ENCODE measurements at regions not wholly inside any gene's neighbourhood (a gene's known extent, or its start where the extent isn't known, plus 50 kb on each side); places are given as distances from the start of the nearest gene placed in this dataset.

- no peak for DNase-seq
Measured at GRCh38 chr12:67370979-67371378, 101.8 kb downstream of the CAND1 start.

- DNase-seq, result no peak
Measured at GRCh38 chr12:67377021-67377420, 107.9 kb downstream of the CAND1 start.

GRCh38 chr12:67377541-67377940 lies 108.4 kb downstream of the CAND1 start:
- no peak for DNase-seq

GRCh38 chr12:67382241-67382871 lies 113.2 kb downstream of the CAND1 start:
- DNase-seq, result no peak

GRCh38 chr12:67386869-67387565 lies 117.9 kb downstream of the CAND1 start:
- no peak for DNase-seq

GRCh38 chr12:67388331-67389138 lies 119.4 kb downstream of the CAND1 start:
- no peak for DNase-seq

- no peak for DNase-seq
Measured at GRCh38 chr12:67390273-67390672, 121.1 kb downstream of the CAND1 start.

GRCh38 chr12:67391034-67391433 lies 121.9 kb downstream of the CAND1 start:
- no peak for DNase-seq

GRCh38 chr12:67391656-67392055 lies 122.5 kb downstream of the CAND1 start:
- no peak for DNase-seq

GRCh38 chr12:67394550-67394949 lies 125.4 kb downstream of the CAND1 start:
- DNase-seq, result no peak

GRCh38 chr12:67400742-67401141 lies 131.6 kb downstream of the CAND1 start:
- DNase-seq, result no peak

GRCh38 chr12:67410246-67410645 lies 141.1 kb downstream of the CAND1 start:
- no peak for DNase-seq

GRCh38 chr12:67410667-67411067 lies 141.5 kb downstream of the CAND1 start:
- DNase-seq, result no peak

- DNase-seq, result no peak
Measured at GRCh38 chr12:67411562-67411961, 142.4 kb downstream of the CAND1 start.

GRCh38 chr12:67413577-67413976 lies 144.4 kb downstream of the CAND1 start:
- DNase-seq, result no peak

- DNase-seq, result no peak
Measured at GRCh38 chr12:67414011-67414715, 145.0 kb downstream of the CAND1 start.

- DNase-seq, result no peak
Measured at GRCh38 chr12:67415473-67415872, 146.3 kb downstream of the CAND1 start.

GRCh38 chr12:67419810-67420209 lies 150.7 kb downstream of the CAND1 start:
- no peak for DNase-seq

GRCh38 chr12:67420506-67420905 lies 151.3 kb downstream of the CAND1 start:
- DNase-seq, result no peak

GRCh38 chr12:67422081-67422480 lies 152.9 kb downstream of the CAND1 start:
- DNase-seq, result no peak

- DNase-seq, result no peak
Measured at GRCh38 chr12:67424784-67425183, 155.6 kb downstream of the CAND1 start.

- no peak for DNase-seq
Measured at GRCh38 chr12:67425394-67425793, 156.2 kb downstream of the CAND1 start.

- no peak for DNase-seq
Measured at GRCh38 chr12:67426067-67426466, 156.9 kb downstream of the CAND1 start.
